Body of pancreas (tissue), 4 donors: ENCODE measurements at regions not wholly inside any gene's neighbourhood (a gene's known extent, or its start where the extent isn't known, plus 50 kb on each side); places are given as distances from the start of the nearest gene placed in this dataset.

Experiments used
- POLR2A ChIP-seq, 3 donors: fragments of 450-650 bp; IDR thresholded peaks; one replicate each; pipeline ENCODE4 v1.6.1; 2016; ENCODE audit warnings: antibody characterized with exemption in 3 of 3, mild to moderate bottlenecking in 2 of 3
- TF ChIP-seq, protein P1 (sequence below), 7 experiments: fragments of 450-650 bp in 4 of 7; fragments of 200-600 bp in 3 of 7; sonication (generic) in 3 of 7; IDR thresholded peaks; one replicate each; pipeline ENCODE4 v1.5.1; 2016 to 2019; ENCODE audit warnings: antibody characterized with exemption in 7 of 7

DNA sequence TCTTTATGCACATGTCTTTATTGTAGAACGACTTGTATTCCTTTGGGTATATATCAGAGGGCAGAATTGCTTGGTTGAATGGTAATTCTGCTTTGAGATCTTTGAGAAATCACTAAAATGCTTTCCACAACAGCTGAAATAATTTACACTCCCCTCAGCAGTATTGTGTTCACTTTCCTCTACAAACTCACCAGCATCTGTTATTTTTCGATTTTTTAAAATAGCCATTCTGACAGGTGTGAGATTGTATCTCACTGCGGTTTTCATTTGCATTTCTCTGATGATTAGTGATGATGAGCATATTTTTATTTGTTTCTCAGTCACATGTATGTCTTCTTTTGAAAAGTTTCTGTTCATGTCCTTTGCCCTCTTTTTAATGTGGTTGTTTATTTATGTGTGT is 459.8 kb downstream of the PABPC4L start:
- TF ChIP-seq, protein P1, sequence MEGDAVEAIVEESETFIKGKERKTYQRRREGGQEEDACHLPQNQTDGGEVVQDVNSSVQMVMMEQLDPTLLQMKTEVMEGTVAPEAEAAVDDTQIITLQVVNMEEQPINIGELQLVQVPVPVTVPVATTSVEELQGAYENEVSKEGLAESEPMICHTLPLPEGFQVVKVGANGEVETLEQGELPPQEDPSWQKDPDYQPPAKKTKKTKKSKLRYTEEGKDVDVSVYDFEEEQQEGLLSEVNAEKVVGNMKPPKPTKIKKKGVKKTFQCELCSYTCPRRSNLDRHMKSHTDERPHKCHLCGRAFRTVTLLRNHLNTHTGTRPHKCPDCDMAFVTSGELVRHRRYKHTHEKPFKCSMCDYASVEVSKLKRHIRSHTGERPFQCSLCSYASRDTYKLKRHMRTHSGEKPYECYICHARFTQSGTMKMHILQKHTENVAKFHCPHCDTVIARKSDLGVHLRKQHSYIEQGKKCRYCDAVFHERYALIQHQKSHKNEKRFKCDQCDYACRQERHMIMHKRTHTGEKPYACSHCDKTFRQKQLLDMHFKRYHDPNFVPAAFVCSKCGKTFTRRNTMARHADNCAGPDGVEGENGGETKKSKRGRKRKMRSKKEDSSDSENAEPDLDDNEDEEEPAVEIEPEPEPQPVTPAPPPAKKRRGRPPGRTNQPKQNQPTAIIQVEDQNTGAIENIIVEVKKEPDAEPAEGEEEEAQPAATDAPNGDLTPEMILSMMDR (IDR thresholded peaks at IDR 0.05), result no peak
- no peak for TF ChIP-seq POLR2A (IDR thresholded peaks at IDR 0.05)
